ENCODE measurements at regions not wholly inside any gene's neighbourhood (a gene's known extent, or its start where the extent isn't known, plus 50 kb on each side); places are given as distances from the start of the nearest gene placed in this dataset.

DNA sequence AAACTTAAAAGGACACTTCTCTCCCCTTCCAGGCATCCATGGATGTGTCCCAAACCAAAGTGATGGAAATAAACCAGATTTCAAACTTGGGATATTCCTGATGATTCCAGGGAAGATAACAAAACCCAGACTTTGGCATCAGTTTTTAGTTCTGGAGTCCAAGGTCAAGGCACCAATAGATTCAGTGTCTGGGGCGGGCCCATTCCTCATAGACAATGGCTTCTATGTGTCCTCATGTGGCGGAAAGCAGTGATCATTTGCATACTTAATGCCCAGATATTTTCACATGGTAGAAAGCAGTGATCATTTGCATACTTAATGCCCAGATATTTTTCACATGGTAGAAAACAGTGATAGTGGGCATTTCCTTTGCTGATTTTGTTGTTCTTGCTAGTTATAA lies 151.4 kb upstream of the DAP start:
- H3K18ac ChIP-seq (ENCODE audit: extremely low read depth, low read length): no peak overlapping the region
- no peak overlapping the region for H4K91ac ChIP-seq (replicated peaks; ENCODE audit: insufficient read length, low read length)
- CTCF ChIA-PET (ENCODE audit: partially characterized antibody): no interaction called here
- H3K9ac ChIP-seq (replicated peaks in 1 of 4; ENCODE audit: extremely low read depth in 1 of 4, low read depth in 3 of 4, low read length in 3 of 4): no peak overlapping the region
- H3K36me3 ChIP-seq (ENCODE audit: control insufficient read depth in 2 of 4, insufficient read depth in 4 of 4, low read length in 3 of 4): no peaks in the 10 kb centered on the region
- no peaks in the 10 kb centered on the region for H3K9me3 ChIP-seq (ENCODE audit: insufficient read depth in 2 of 2, low read depth in 1 of 2, low read length in 1 of 2)
- DNase-seq (ENCODE audit: low read depth in 1 of 2, low spot score in 2 of 2) (no peak), FAIRE-seq (no peak)
- no peak overlapping the region for H3K23ac ChIP-seq (ENCODE audit: insufficient read length)
- H3K79me2 ChIP-seq (ENCODE audit: control insufficient read depth in 1 of 2, insufficient read depth in 2 of 2, low read length in 2 of 2): no peaks in the 10 kb centered on the region
- H3K27me3 ChIP-seq (replicated peaks in 1 of 4; ENCODE audit: control insufficient read depth in 3 of 4, extremely low read depth in 1 of 4, insufficient read depth in 3 of 4, low read length in 3 of 4): no peaks in the 10 kb centered on the region; a peak in 1 of 7 replicates
- no peaks in the 10 kb centered on the region for H3K79me1 ChIP-seq (ENCODE audit: low read depth, low read length)
- peaks cover 0 to 1% of the 10 kb centered on the region in 2 experiments for H4K20me1 ChIP-seq (replicated peaks in 1 of 2; ENCODE audit: control insufficient read depth in 1 of 2, insufficient read depth in 2 of 2, low read length in 2 of 2)
- TF ChIP-seq CHD2 (IDR thresholded peaks at IDR 0.05; ENCODE audit: low read length): no peak
- no peak for TF ChIP-seq GTF2F1 (IDR thresholded peaks at IDR 0.05; ENCODE audit: borderline replicate concordance, low read depth, low read length)
- no peak for TF ChIP-seq TAF7 (optimal IDR thresholded peaks at IDR 0.05; ENCODE audit: borderline replicate concordance, low read depth, low read length)
- no peak for TF ChIP-seq RNF2 (IDR thresholded peaks at IDR 0.05; ENCODE audit: borderline replicate concordance, low read depth, low read length, missing control alignments, poor library complexity, severe bottlenecking)
- no peak for TF ChIP-seq SRF (IDR thresholded peaks at IDR 0.05; ENCODE audit: low read depth, low read length)
- TF ChIP-seq HDAC6 (IDR thresholded peaks at IDR 0.05; ENCODE audit: low read depth, low read length): no peak
- TF ChIP-seq, protein P1, sequence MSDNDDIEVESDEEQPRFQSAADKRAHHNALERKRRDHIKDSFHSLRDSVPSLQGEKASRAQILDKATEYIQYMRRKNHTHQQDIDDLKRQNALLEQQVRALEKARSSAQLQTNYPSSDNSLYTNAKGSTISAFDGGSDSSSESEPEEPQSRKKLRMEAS (IDR thresholded peaks at IDR 0.05): no peak
- no peak for TF ChIP-seq ASH2L (IDR thresholded peaks at IDR 0.05; ENCODE audit: low read length)
- TF ChIP-seq BCL11A (IDR thresholded peaks at IDR 0.05; ENCODE audit: low read depth in 2 of 2, low read length in 2 of 2): no peak
- TF ChIP-seq RBBP5 (IDR thresholded peaks at IDR 0.05; ENCODE audit: borderline replicate concordance, low read depth, low read length): no peak
- H3K4me2 ChIP-seq (ENCODE audit: insufficient read depth in 1 of 2, low read depth in 2 of 2, low read length in 2 of 2): no peak overlapping the region
- POLR2A ChIA-PET (ENCODE audit: partially characterized antibody): no interaction called here
- H3K56ac ChIP-seq (replicated peaks; ENCODE audit: insufficient read length, low read depth, low read length): no peak overlapping the region
- no peak overlapping the region for H2BK120ac ChIP-seq (replicated peaks; ENCODE audit: low read depth, low read length)
- H3K27ac ChIP-seq (ENCODE audit: low read depth, low read length): no peak overlapping the region
- no peak overlapping the region for H2AFZ ChIP-seq (ENCODE audit: low read length)
- no peak overlapping the region for H2BK20ac ChIP-seq (ENCODE audit: low read length)
- no peak overlapping the region for H4K8ac ChIP-seq (ENCODE audit: extremely low read depth, insufficient read depth, low read length)
- no peak overlapping the region for H2BK12ac ChIP-seq (ENCODE audit: low read depth, low read length)
- H4K5ac ChIP-seq (ENCODE audit: insufficient read length, low read depth, low read length): no peak overlapping the region
- WGBS, 2 experiments (ENCODE audit: extremely low coverage in 1 of 2, insufficient coverage in 1 of 2, insufficient read length in 1 of 2, insufficient replicate concordance in 2 of 2, low coverage in 1 of 2, low lambda C conversion rate in 2 of 2, missing lambda C conversion rate in 1 of 2): 93% methylated on average over 2 of the region's 2 CpGs; no CpG with 5 or more reads in 1 of the 2 experiments
- no peaks in the 10 kb centered on the region for H3K23me2 ChIP-seq (ENCODE audit: low read depth, low read length)
- H2AK5ac ChIP-seq (ENCODE audit: low read depth, low read length): no peak overlapping the region
- no peak overlapping the region for H3K14ac ChIP-seq (ENCODE audit: insufficient read length)
- H3K4me3 ChIP-seq (ENCODE audit: extremely low read depth in 1 of 4, insufficient read depth in 2 of 4, low read depth in 3 of 4, low read length in 4 of 4): no peak overlapping the region
- H3K4ac ChIP-seq (replicated peaks; ENCODE audit: insufficient read length, low read depth, low read length): no peak overlapping the region
- no peaks in the 10 kb centered on the region; a peak in 1 of 7 replicates for H3K4me1 ChIP-seq (replicated peaks in 1 of 4; ENCODE audit: control insufficient read depth in 3 of 4, insufficient read depth in 4 of 4, low read length in 3 of 4)
- no peak overlapping the region for H2BK15ac ChIP-seq (ENCODE audit: low read length)
- no peak overlapping the region for H2BK5ac ChIP-seq (ENCODE audit: low read depth, low read length)

All from H1 (cell line).